ENCODE measurements at regions not wholly inside any gene's neighbourhood (a gene's known extent, or its start where the extent isn't known, plus 50 kb on each side); places are given as distances from the start of the nearest gene placed in this dataset.

GRCh38 chr9:12221470-12221869, 471.7 kb upstream of the TYRP1 start:
- ATAC-seq (ENCODE audit: insufficient read depth, low FRiP score) (no peak), DNase-seq (no peak)
- Histone ChIP-seq H3K27me3 (ENCODE audit: control insufficient read depth in 3 of 3, insufficient read depth in 3 of 3, low read length in 2 of 3) (no peaks in the 10 kb centered on the region), H3K36me3 (ENCODE audit: control insufficient read depth in 4 of 4, insufficient read depth in 4 of 4, low read length in 4 of 4) (no peaks in the 10 kb centered on the region), H3K4me3 (no peak overlapping the region), H3K9ac (ENCODE audit: insufficient read depth in 1 of 2, low read length in 2 of 2) (no peak overlapping the region), H3K9me3 (ENCODE audit: control insufficient read depth in 4 of 4, insufficient read depth in 3 of 4, low read length in 3 of 4) (no peaks in the 10 kb centered on the region), H3K27ac (ENCODE audit: low read depth in 1 of 2, low read length in 1 of 2) (no peak overlapping the region), H3K4me1 (ENCODE audit: control insufficient read depth in 5 of 5, insufficient read depth in 5 of 5, low read length in 5 of 5) (no peaks in the 10 kb centered on the region)
- TF ChIP-seq CTCF (IDR thresholded peaks at IDR 0.05; ENCODE audit: control extremely low read depth, extremely low read depth) = no peak
- WGBS, 2 donors = 71 to 72% methylated on average over 1 of the region's 1 CpG

- H3K27me3 ChIP-seq (ENCODE audit: control insufficient read depth in 3 of 3, insufficient read depth in 3 of 3, low read length in 2 of 3) = no peaks in the 10 kb centered on the region
- H3K4me3 ChIP-seq = no peak overlapping the region
- ATAC-seq (ENCODE audit: insufficient read depth, low FRiP score) (no peak), DNase-seq (no peak)
- no peak for TF ChIP-seq CTCF (IDR thresholded peaks at IDR 0.05; ENCODE audit: control extremely low read depth, extremely low read depth)
- WGBS, 2 donors = 64 to 67% methylated on average over 4 of the region's 4 CpGs
- H3K9ac ChIP-seq (ENCODE audit: insufficient read depth in 1 of 2, low read length in 2 of 2) = no peak overlapping the region
- no peaks in the 10 kb centered on the region for H3K9me3 ChIP-seq (ENCODE audit: control insufficient read depth in 4 of 4, insufficient read depth in 3 of 4, low read length in 3 of 4)
- no peaks in the 10 kb centered on the region for H3K4me1 ChIP-seq (ENCODE audit: control insufficient read depth in 5 of 5, insufficient read depth in 5 of 5, low read length in 5 of 5)
- H3K27ac ChIP-seq (ENCODE audit: low read depth in 1 of 2, low read length in 1 of 2) = no peak overlapping the region
- no peaks in the 10 kb centered on the region for H3K36me3 ChIP-seq (ENCODE audit: control insufficient read depth in 4 of 4, insufficient read depth in 4 of 4, low read length in 4 of 4)
These were observed 468.7 kb upstream of the TYRP1 start for GRCh38 chr9:12224449-12224848.

GRCh38 chr9:12230708-12231107, 462.5 kb upstream of the TYRP1 start:
- H3K4me1 ChIP-seq (ENCODE audit: control insufficient read depth in 5 of 5, insufficient read depth in 5 of 5, low read length in 5 of 5) = no peaks in the 10 kb centered on the region
- no peak for TF ChIP-seq CTCF (IDR thresholded peaks at IDR 0.05; ENCODE audit: control extremely low read depth, extremely low read depth)
- no peaks in the 10 kb centered on the region for H3K27me3 ChIP-seq (ENCODE audit: control insufficient read depth in 3 of 3, insufficient read depth in 3 of 3, low read length in 2 of 3)
- H3K9me3 ChIP-seq (ENCODE audit: control insufficient read depth in 4 of 4, insufficient read depth in 3 of 4, low read length in 3 of 4) = peaks cover 0 to 6% (median 5%) of the 10 kb centered on the region in 4 donors
- no peak overlapping the region for H3K4me3 ChIP-seq
- no peak for DNase-seq
- no peak overlapping the region for H3K9ac ChIP-seq (ENCODE audit: insufficient read depth in 1 of 2, low read length in 2 of 2)
- no peak for ATAC-seq (ENCODE audit: insufficient read depth, low FRiP score)
- H3K27ac ChIP-seq (ENCODE audit: low read depth in 1 of 2, low read length in 1 of 2) = no peak overlapping the region
- no peaks in the 10 kb centered on the region for H3K36me3 ChIP-seq (ENCODE audit: control insufficient read depth in 4 of 4, insufficient read depth in 4 of 4, low read length in 4 of 4)
- 55 to 73% methylated on average over 1 of the region's 1 CpG for WGBS, 2 donors

- Histone ChIP-seq H3K27me3 (ENCODE audit: control insufficient read depth in 3 of 3, insufficient read depth in 3 of 3, low read length in 2 of 3) (no peaks in the 10 kb centered on the region), H3K4me1 (ENCODE audit: control insufficient read depth in 5 of 5, insufficient read depth in 5 of 5, low read length in 5 of 5) (no peaks in the 10 kb centered on the region), H3K4me3 (no peak overlapping the region), H3K27ac (ENCODE audit: low read depth in 1 of 2, low read length in 1 of 2) (no peak overlapping the region), H3K9ac (ENCODE audit: insufficient read depth in 1 of 2, low read length in 2 of 2) (no peak overlapping the region), H3K36me3 (ENCODE audit: control insufficient read depth in 4 of 4, insufficient read depth in 4 of 4, low read length in 4 of 4) (no peaks in the 10 kb centered on the region), H3K9me3 (ENCODE audit: control insufficient read depth in 4 of 4, insufficient read depth in 3 of 4, low read length in 3 of 4) (peaks cover 0 to 6% (median 5%) of the 10 kb centered on the region in 4 donors)
- ATAC-seq (ENCODE audit: insufficient read depth, low FRiP score) (no peak), DNase-seq (no peak)
- no peak for TF ChIP-seq CTCF (IDR thresholded peaks at IDR 0.05; ENCODE audit: control extremely low read depth, extremely low read depth)
These were observed 461.4 kb upstream of the TYRP1 start for GRCh38 chr9:12231832-12232231.

All from lung (tissue), 11 donors.